Kidney (tissue), 13 donors: ENCODE measurements at regions not wholly inside any gene's neighbourhood (a gene's known extent, or its start where the extent isn't known, plus 50 kb on each side); places are given as distances from the start of the nearest gene placed in this dataset.

ENCODE experiments used
- DNase-seq, 5 donors: peaks; one replicate each; pipeline ENCODE4 v3.0.0-alpha.2; 2013 to 2020
- FAIRE-seq: peaks from 2 replicates; lab custom pipeline; 2012; peaks lifted over from hg19 to GRCh38; lab: Jason Lieb, UNC
- H3K27ac ChIP-seq, 2 donors: one replicate each; pipeline ENCODE4 v1.7.0; 2013; ENCODE audit warnings: low read depth in 2 of 2, low read length in 2 of 2, inconsistent platforms in 1 of 2
- H3K27me3 ChIP-seq: one replicate; pipeline ENCODE4 v1.7.1; 2013; ENCODE audit warnings: low read length, inconsistent platforms; ENCODE audit not compliant: control insufficient read depth, insufficient read depth
- H3K36me3 ChIP-seq, 3 donors: one replicate each; pipeline versions ENCODE4 v1.7.0 to v1.7.1; 2013; ENCODE audit warnings: low read length in 3 of 3, control low read depth in 1 of 3, inconsistent platforms in 1 of 3; ENCODE audit not compliant: insufficient read depth in 3 of 3, control insufficient read depth in 2 of 3
- H3K4me1 ChIP-seq, 3 donors: one replicate each; pipeline versions ENCODE4 v1.7.0 to v1.7.1; 2013; ENCODE audit warnings: low read length in 3 of 3, inconsistent platforms in 1 of 3, low read depth in 1 of 3; ENCODE audit not compliant: control insufficient read depth in 2 of 3, insufficient read depth in 2 of 3
- H3K4me3 ChIP-seq, 3 donors: one replicate each; pipeline versions ENCODE4 v1.7.0 to v1.8.1; 2013; ENCODE audit warnings: low read length in 3 of 3, control low read depth in 1 of 3, inconsistent platforms in 1 of 3
- H3K9ac ChIP-seq, 3 donors: one replicate each; pipeline versions ENCODE4 v1.7.0 to v1.7.1; 2013; ENCODE audit warnings: low read length in 3 of 3, control low read depth in 1 of 3, inconsistent platforms in 1 of 3
- H3K9me3 ChIP-seq, 3 donors: one replicate each; pipeline versions ENCODE4 v1.7.0 to v1.7.1; 2013; ENCODE audit warnings: low read length in 3 of 3, control low read depth in 1 of 3, inconsistent platforms in 1 of 3; ENCODE audit not compliant: control insufficient read depth in 2 of 3, insufficient read depth in 1 of 3
- CTCF ChIP-seq: IDR thresholded peaks from 3 replicates; pipeline ENCODE4 v1.5.1; 2012; ENCODE audit warnings: mild to moderate bottlenecking, moderate library complexity, borderline replicate concordance; ENCODE audit not compliant: insufficient read depth; ENCODE audit errors: extremely low read depth
- intact Hi-C: fragments of 100-400 bp; cut with DNase I; formaldehyde crosslinking; loops from one replicate; pipeline ENCODE4 v1.11.1; 2022
- donor health status: control.
- donor health status: control.
- donor health status: control.
- donor health status: control.
- donor health status: control.
- donor health status: DM: yes; HTN: yes; CAD: no.
- donor health status: Normal renal cell carcinoma (clear cell type).

GRCh38 chr21:43352154-43352537 is 74.8 kb downstream of the SIK1 start:
- DNase-seq (no peak), FAIRE-seq (no peak)
- intact Hi-C loops, result no loop called here
- H3K27me3 ChIP-seq, result no peaks in the 10 kb centered on the region
- no peaks in the 10 kb centered on the region for H3K36me3 ChIP-seq
- H3K4me1 ChIP-seq, result peaks cover 0 to 4% (median 0%) of the 10 kb centered on the region in 3 donors
- no peak for TF ChIP-seq CTCF
- H3K27ac ChIP-seq, result no peak overlapping the region
- no peak overlapping the region for H3K4me3 ChIP-seq
- H3K9ac ChIP-seq, result no peak overlapping the region
- H3K9me3 ChIP-seq, result no peaks in the 10 kb centered on the region

GRCh38 chr21:43351501-43352153 is 75.3 kb downstream of the SIK1 start:
- no peak for TF ChIP-seq CTCF
- H3K27ac ChIP-seq, result no peak overlapping the region

GRCh38 chr21:43349644-43350043 is 77.3 kb downstream of the SIK1 start:
- no peaks in the 10 kb centered on the region for H3K36me3 ChIP-seq
- H3K27ac ChIP-seq, result no peak overlapping the region
- H3K9me3 ChIP-seq, result no peaks in the 10 kb centered on the region
- DNase-seq, result no peak
- intact Hi-C loops, result no loop called here
- TF ChIP-seq CTCF, result no peak
- peaks cover 0 to 4% (median 0%) of the 10 kb centered on the region in 3 donors for H3K4me1 ChIP-seq
- no peak overlapping the region for H3K4me3 ChIP-seq
- H3K27me3 ChIP-seq, result no peaks in the 10 kb centered on the region
- H3K9ac ChIP-seq, result no peak overlapping the region
- no peak for FAIRE-seq

More at GRCh38 chr21:43351501-43352153, 75.3 kb downstream of the SIK1 start:
- intact Hi-C loops, result no loop called here
- Histone ChIP-seq H3K9ac (no peak overlapping the region), H3K27me3 (no peaks in the 10 kb centered on the region), H3K4me1 (peaks cover 0 to 4% (median 0%) of the 10 kb centered on the region in 3 donors), H3K4me3 (no peak overlapping the region), H3K9me3 (no peaks in the 10 kb centered on the region), H3K36me3 (no peaks in the 10 kb centered on the region)
- no peak for FAIRE-seq
- no peak for DNase-seq
